ENCODE measurements at regions not wholly inside any gene's neighbourhood (a gene's known extent, or its start where the extent isn't known, plus 50 kb on each side); places are given as distances from the start of the nearest gene placed in this dataset.
A peak's percentile ranks its signal among the peaks of the same experiment; 100 is the strongest.

- Histone ChIP-seq H3K4me1 (ENCODE audit: control extremely low read depth in 1 of 4, control insufficient read depth in 4 of 4, insufficient read depth in 4 of 4, low read length in 3 of 4) (peaks cover 0 to 7% (median 2%) of the 10 kb centered on the region in 4 experiments), H3K27ac (ENCODE audit: insufficient read depth in 1 of 2, low read depth in 1 of 2, low read length in 2 of 2, poor library complexity in 1 of 2, severe bottlenecking in 2 of 2) (no peak overlapping the region), H3K9me3 (ENCODE audit: control extremely low read depth in 1 of 5, control insufficient read depth in 4 of 5, insufficient read depth in 2 of 5, low read depth in 1 of 5, low read length in 4 of 5) (no peaks in the 10 kb centered on the region), H3K36me3 (ENCODE audit: control insufficient read depth in 4 of 4, insufficient read depth in 4 of 4, low read length in 3 of 4) (no peaks in the 10 kb centered on the region), H3K27me3 (replicated peaks in 2 of 5; ENCODE audit: control insufficient read depth in 4 of 5, insufficient read depth in 5 of 5, low read length in 4 of 5) (peaks cover 0 to 2% (median 0%) of the 10 kb centered on the region in 5 experiments), H3K4me3 (ENCODE audit: control insufficient read depth in 1 of 7, extremely low read depth in 1 of 7, insufficient read depth in 4 of 7, low read depth in 2 of 7, low read length in 6 of 7) (no peak overlapping the region)
- peak; percentile 19 to 65 (median 56) for DNase-seq
- WGBS (ENCODE audit: insufficient coverage) = 57% methylated on average over 1 of the region's 1 CpG
- ChIA-PET CTCF (interaction anchor here (0.6 to 1.4 kb wide), 3 partner anchors 27 to 1484 kb away, joined by 3 to 4 read pairs (median 3); no protein-coding TSS in a partner anchor), POLR2A (no interaction called here)
These were observed 51.2 kb upstream of the TMPO start for GRCh38 chr12:98464190-98464589.

GRCh38 chr12:98465505-98465904, 49.9 kb upstream of the TMPO start:
- no peak for DNase-seq
- Histone ChIP-seq H3K4me1 (ENCODE audit: control extremely low read depth in 1 of 4, control insufficient read depth in 4 of 4, insufficient read depth in 4 of 4, low read length in 3 of 4) (peaks cover 0 to 7% (median 2%) of the 10 kb centered on the region in 4 experiments), H3K9me3 (ENCODE audit: control extremely low read depth in 1 of 5, control insufficient read depth in 4 of 5, insufficient read depth in 2 of 5, low read depth in 1 of 5, low read length in 4 of 5) (no peaks in the 10 kb centered on the region), H3K27me3 (replicated peaks in 2 of 5; ENCODE audit: control insufficient read depth in 4 of 5, insufficient read depth in 5 of 5, low read length in 4 of 5) (peaks cover 0 to 2% (median 0%) of the 10 kb centered on the region in 5 experiments), H3K27ac (ENCODE audit: insufficient read depth in 1 of 2, low read depth in 1 of 2, low read length in 2 of 2, poor library complexity in 1 of 2, severe bottlenecking in 2 of 2) (no peak overlapping the region), H3K4me3 (ENCODE audit: control insufficient read depth in 1 of 7, extremely low read depth in 1 of 7, insufficient read depth in 4 of 7, low read depth in 2 of 7, low read length in 6 of 7) (no peak overlapping the region), H3K36me3 (ENCODE audit: control insufficient read depth in 4 of 4, insufficient read depth in 4 of 4, low read length in 3 of 4) (no peaks in the 10 kb centered on the region)
- ChIA-PET POLR2A (no interaction called here), CTCF (no interaction called here)
- no CpG with 5 or more reads among the region's 1 CpG for WGBS (ENCODE audit: insufficient coverage)
